H9 (cell line): ENCODE measurements at regions not wholly inside any gene's neighbourhood (a gene's known extent, or its start where the extent isn't known, plus 50 kb on each side); places are given as distances from the start of the nearest gene placed in this dataset.
A peak's percentile ranks its signal among the peaks of the same experiment; 100 is the strongest.

Experiments
- DNase-seq: peaks from one replicate; pipeline ENCODE4 v3.0.0-alpha.2; 2017
- H2AFZ ChIP-seq: one replicate; pipeline ENCODE4 v1.6.1; 2013; ENCODE audit warnings: mild to moderate bottlenecking, low read length, control low read depth, moderate library complexity
- H2AK5ac ChIP-seq: 2 replicates; pipeline ENCODE4 v1.6.1; 2013; ENCODE audit warnings: low read length, control low read depth, mixed read lengths; ENCODE audit not compliant: insufficient read length
- H2BK120ac ChIP-seq: one replicate; pipeline ENCODE4 v1.6.1; 2013; ENCODE audit warnings: low read depth, mild to moderate bottlenecking, low read length, control low read depth, inconsistent platforms; ENCODE audit not compliant: poor library complexity, severe bottlenecking
- H2BK12ac ChIP-seq: 2 replicates; pipeline ENCODE4 v1.6.1; 2013; ENCODE audit warnings: low read length, control low read depth, mixed read lengths, low read depth; ENCODE audit not compliant: insufficient read length
- H2BK15ac ChIP-seq: 2 replicates; pipeline ENCODE4 v1.6.1; 2013; ENCODE audit warnings: low read depth, low read length, control low read depth
- H2BK20ac ChIP-seq: one replicate; pipeline ENCODE4 v1.6.1; 2013; ENCODE audit warnings: low read depth, mild to moderate bottlenecking, low read length, control low read depth, inconsistent platforms; ENCODE audit not compliant: poor library complexity, severe bottlenecking
- H2BK5ac ChIP-seq: 2 replicates; pipeline ENCODE4 v1.6.1; 2013; ENCODE audit warnings: low read length, control low read depth, mixed read lengths; ENCODE audit not compliant: insufficient read length
- H3K14ac ChIP-seq: 2 replicates; pipeline ENCODE4 v1.6.1; 2013; ENCODE audit warnings: low read length, control low read depth; ENCODE audit not compliant: insufficient read depth
- H3K18ac ChIP-seq: 2 replicates; pipeline ENCODE4 v1.6.1; 2013; ENCODE audit warnings: low read depth, mild to moderate bottlenecking, mixed read lengths, low read length, control low read depth; ENCODE audit not compliant: insufficient read length
- H3K23ac ChIP-seq: 2 replicates; pipeline ENCODE4 v1.6.1; 2013; ENCODE audit warnings: low read length, control low read depth, mixed read lengths, low read depth; ENCODE audit not compliant: insufficient read length
- H3K23me2 ChIP-seq: 2 replicates; pipeline ENCODE4 v1.6.1; 2013; ENCODE audit warnings: low read depth, mild to moderate bottlenecking, mixed read lengths, low read length, control low read depth; ENCODE audit not compliant: insufficient read length, poor library complexity, severe bottlenecking
- H3K27ac ChIP-seq: 2 replicates; pipeline ENCODE4 v1.5.1; 2013; ENCODE audit warnings: low read length, control low read depth, mixed read lengths, low read depth; ENCODE audit not compliant: insufficient read length
- H3K27me3 ChIP-seq: 2 replicates; pipeline ENCODE4 v1.6.1; 2013; ENCODE audit warnings: low read length, control low read depth, inconsistent platforms; ENCODE audit not compliant: insufficient read depth
- H3K4ac ChIP-seq: 2 replicates; pipeline ENCODE4 v1.6.1; 2013; ENCODE audit warnings: low read depth, mild to moderate bottlenecking, control low read depth, inconsistent platforms, low read length, moderate library complexity
- H3K4me1 ChIP-seq: 2 replicates; pipeline ENCODE4 v1.6.1; 2013; ENCODE audit warnings: low read length, control low read depth, inconsistent platforms; ENCODE audit not compliant: insufficient read depth
- H3K4me2 ChIP-seq: 2 replicates; pipeline ENCODE4 v1.6.1; 2013; ENCODE audit warnings: low read length, control low read depth, mixed read lengths; ENCODE audit not compliant: insufficient read length, insufficient read depth
- H3K56ac ChIP-seq: 2 replicates; pipeline ENCODE4 v1.6.1; 2013; ENCODE audit warnings: low read depth, mild to moderate bottlenecking, mixed read lengths, low read length, control low read depth; ENCODE audit not compliant: insufficient read length
- H3K79me1 ChIP-seq: 2 replicates; pipeline ENCODE4 v1.6.1; 2013; ENCODE audit warnings: low read depth, mild to moderate bottlenecking, moderate library complexity, low read length, control low read depth, inconsistent platforms; ENCODE audit not compliant: insufficient read depth, poor library complexity, severe bottlenecking
- H3K79me2 ChIP-seq: 2 replicates; pipeline ENCODE4 v1.6.1; 2013; ENCODE audit warnings: low read length, control low read depth, inconsistent platforms; ENCODE audit not compliant: insufficient read depth
- H3K9ac ChIP-seq: 2 replicates; pipeline ENCODE4 v1.6.1; 2013; ENCODE audit warnings: low read length, control low read depth, mixed read lengths; ENCODE audit not compliant: insufficient read length; ENCODE audit errors: extremely low read depth
- H3K9me3 ChIP-seq: one replicate; pipeline ENCODE4 v1.6.1; 2013; ENCODE audit warnings: low read depth, low read length, inconsistent platforms; ENCODE audit not compliant: control insufficient read depth
- H3T11ph ChIP-seq: one replicate; pipeline ENCODE4 v1.6.1; 2013; ENCODE audit warnings: mild to moderate bottlenecking, low read length, control low read depth, inconsistent platforms
- H4K20me1 ChIP-seq: one replicate; pipeline ENCODE4 v1.6.1; 2013; ENCODE audit not compliant: control insufficient read depth, insufficient read length, insufficient read depth
- H4K5ac ChIP-seq: 2 replicates; pipeline ENCODE4 v1.6.1; 2013; ENCODE audit warnings: low read depth, mild to moderate bottlenecking, mixed read lengths, low read length, control low read depth; ENCODE audit not compliant: insufficient read length
- H4K8ac ChIP-seq: replicated peaks from 2 replicates; pipeline ENCODE4 v1.6.1; 2013; ENCODE audit warnings: low read length, control low read depth, mixed read lengths, low read depth; ENCODE audit not compliant: insufficient read length
- H4K91ac ChIP-seq: 2 replicates; pipeline ENCODE4 v1.6.1; 2013; ENCODE audit warnings: low read depth, mild to moderate bottlenecking, moderate library complexity, mixed read lengths, low read length, control low read depth; ENCODE audit not compliant: insufficient read length
- H3K27ac Mint-ChIP-seq, 3 experiments: 2 replicates in 2 of 3; 3 replicates in 1 of 3; pipeline ENCODE4 v1.8.0; 2020 to 2021; ENCODE audit warnings: mixed read lengths in 3 of 3, mild to moderate bottlenecking in 1 of 3, moderate library complexity in 1 of 3
- H3K27me3 Mint-ChIP-seq: 2 replicates; pipeline ENCODE4 v1.8.0; 2021; ENCODE audit warnings: low read depth, mild to moderate bottlenecking, moderate library complexity, mixed read lengths
- H3K36me3 Mint-ChIP-seq, 3 experiments: 2 replicates in 2 of 3; 3 replicates in 1 of 3; pipeline ENCODE4 v1.8.0; 2020 to 2021; ENCODE audit warnings: low read depth in 3 of 3, mixed read lengths in 3 of 3; ENCODE audit not compliant: insufficient read depth in 1 of 3
- H3K4me1 Mint-ChIP-seq, 2 experiments: 2 replicates each; pipeline ENCODE4 v1.8.0; 2020; ENCODE audit warnings: mixed read lengths in 2 of 2
- H3K4me3 Mint-ChIP-seq, 2 experiments: 2 replicates in 1 of 2; 3 replicates in 1 of 2; pipeline ENCODE4 v1.8.0; 2020 to 2021; ENCODE audit warnings: mild to moderate bottlenecking in 2 of 2, mixed read lengths in 2 of 2, moderate library complexity in 1 of 2
- H3K9me3 Mint-ChIP-seq, 2 experiments: 2 replicates in 1 of 2; 3 replicates in 1 of 2; pipeline ENCODE4 v1.8.0; 2020; ENCODE audit warnings: mild to moderate bottlenecking in 2 of 2, mixed read lengths in 2 of 2, moderate library complexity in 1 of 2
- CTCF ChIP-seq: fragments of 200-600 bp; sonication (generic); conservative IDR thresholded peaks from 3 replicates; pipeline ENCODE4 v1.8.0; 2021; ENCODE audit warnings: antibody characterized with exemption, mild to moderate bottlenecking

DNA sequence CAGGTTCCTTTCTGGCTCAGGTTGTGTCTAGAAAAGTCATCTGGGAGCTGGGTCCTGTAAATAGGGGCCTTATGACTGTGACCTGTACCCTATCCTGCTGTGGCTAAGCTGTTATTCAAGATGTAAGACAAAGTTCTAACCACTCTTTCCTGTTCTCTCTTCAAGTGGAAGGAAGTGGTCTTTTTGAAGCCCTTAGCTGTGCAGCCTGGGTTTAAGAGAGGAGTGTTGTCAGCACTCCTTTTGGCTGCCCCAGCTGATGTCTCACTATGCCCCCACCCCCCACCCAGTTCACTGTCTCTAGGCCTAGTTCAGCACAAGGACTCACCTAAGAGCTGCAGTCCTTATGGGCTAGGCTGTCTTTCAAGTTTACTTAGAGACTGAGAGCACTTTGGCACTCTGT is 1069.5 kb downstream of the FAM133A start:
- Histone ChIP-seq H4K8ac (no peak overlapping the region), H4K91ac (no peak overlapping the region), H3T11ph (no peak overlapping the region), H3K23ac (no peak overlapping the region), H3K27me3 (no peaks in the 10 kb centered on the region), H3K27ac (no peak overlapping the region), H3K4me2 (no peak overlapping the region), H3K56ac (no peak overlapping the region), H3K9me3 (no peaks in the 10 kb centered on the region), H2BK15ac (no peak overlapping the region), H3K4ac (no peak overlapping the region), H2BK12ac (no peak overlapping the region), H2AFZ (no peak overlapping the region), H2BK20ac (no peak overlapping the region), H3K79me2 (peaks cover 23% of the 10 kb centered on the region; the same call in 1 of the 2 replicates), H2BK5ac (no peak overlapping the region), H3K79me1 (peaks cover 2% of the 10 kb centered on the region), H4K20me1 (no peaks in the 10 kb centered on the region), H3K4me1 (peaks cover 8% of the 10 kb centered on the region; the same call in 1 of the 2 replicates), H3K18ac (no peak overlapping the region), H3K23me2 (no peaks in the 10 kb centered on the region), H2AK5ac (no peak overlapping the region), H3K14ac (peak overlapping the region; percentile 29; the same call in 1 of the 2 replicates), H2BK120ac (no peak overlapping the region), H3K9ac (no peak overlapping the region), H4K5ac (no peak overlapping the region)
- H3K4me3 Mint-ChIP-seq, result no peak overlapping the region
- TF ChIP-seq CTCF, result no peak
- H3K36me3 Mint-ChIP-seq, result peaks cover 11 to 29% (median 23%) of the 10 kb centered on the region in 3 experiments
- peaks cover 10 to 45% of the 10 kb centered on the region in 2 experiments for H3K4me1 Mint-ChIP-seq
- H3K27me3 Mint-ChIP-seq, result no peaks in the 10 kb centered on the region
- no peak for DNase-seq
- H3K27ac Mint-ChIP-seq, result peak overlapping the region in 1 of 3 experiments; percentile 92; a peak in 2 of 7 replicates
- H3K9me3 Mint-ChIP-seq, result peaks cover 4 to 14% of the 10 kb centered on the region in 2 experiments
